PC-9 (cell line): ENCODE measurements at regions not wholly inside any gene's neighbourhood (a gene's known extent, or its start where the extent isn't known, plus 50 kb on each side); places are given as distances from the start of the nearest gene placed in this dataset.
"Not testable (repeated sequence)": the region's sequence is repeated elsewhere in the genome, so short reads cannot be mapped to it uniquely, and the experiment has no call there.

Experiments
- BruUV-seq: library from RNA; stranded (reverse); fragments of 400-500 nt; replicated peaks from 2 replicates; lab custom pipeline; 2021; lab: Mats Ljungman, UMichigan
- CTCF ChIA-PET: fragments of 300-600 bp; sonication (Branson Sonifier 250); formaldehyde crosslinking; loops from one replicate; lab custom pipeline; 2022; ENCODE audit warnings: antibody characterized with exemption; lab: Charles Lee
- POLR2A ChIA-PET: fragments of 300-600 bp; sonication (Branson Sonifier 250); formaldehyde crosslinking; loops from one replicate; lab custom pipeline; 2022; ENCODE audit warnings: antibody characterized with exemption; ENCODE audit not compliant: unreplicated experiment; lab: Charles Lee
- DNase-seq, 2 experiments: peaks; one replicate each; pipeline versions ENCODE4 v3.0.0 to v3.0.0-alpha.2; 2015 to 2022; ENCODE audit warnings: mixed read lengths in 1 of 2
- H2AFZ ChIP-seq: fragments of 200-600 bp; sonication (generic); 2 replicates; pipeline ENCODE4 v1.8.1; 2017; ENCODE audit warnings: antibody characterized with exemption
- H3F3A ChIP-seq: fragments of 200-600 bp; sonication (generic); 2 replicates; pipeline ENCODE4 v1.8.1; 2017; ENCODE audit warnings: antibody characterized with exemption, mild to moderate bottlenecking, low read depth; ENCODE audit not compliant: insufficient read depth
- H3K27ac ChIP-seq: fragments of 200-600 bp; sonication (generic); 2 replicates; pipeline ENCODE4 v1.6.1; 2016; ENCODE audit warnings: mixed run types
- H3K27me3 ChIP-seq: fragments of 200-600 bp; sonication (generic); 2 replicates; pipeline ENCODE4 v1.6.1; 2016; ENCODE audit warnings: low read depth, mixed run types; ENCODE audit not compliant: insufficient read depth
- H3K36me3 ChIP-seq: fragments of 200-600 bp; sonication (generic); 2 replicates; pipeline ENCODE4 v1.6.1; 2016; ENCODE audit warnings: low read depth, mixed run types
- H3K4me1 ChIP-seq: fragments of 200-600 bp; sonication (generic); replicated peaks from 2 replicates; pipeline ENCODE4 v1.6.1; 2016; ENCODE audit warnings: mixed run types; ENCODE audit not compliant: insufficient read depth
- H3K4me2 ChIP-seq: fragments of 200-600 bp; sonication (generic); 2 replicates; pipeline ENCODE4 v1.6.1; 2017; ENCODE audit warnings: mixed run types
- H3K4me3 ChIP-seq: fragments of 200-600 bp; sonication (generic); 2 replicates; pipeline ENCODE4 v1.6.1; 2016; ENCODE audit warnings: mixed run types
- H3K79me2 ChIP-seq: fragments of 200-600 bp; sonication (generic); 2 replicates; pipeline ENCODE4 v1.6.1; 2017; ENCODE audit warnings: low read depth, mixed run types
- H3K9me2 ChIP-seq: fragments of 200-600 bp; sonication (generic); 2 replicates; pipeline ENCODE4 v1.8.1; 2017; ENCODE audit warnings: mild to moderate bottlenecking; ENCODE audit not compliant: insufficient read depth
- H3K9me3 ChIP-seq: fragments of 200-600 bp; sonication (generic); 2 replicates; pipeline ENCODE4 v1.8.1; 2016; ENCODE audit warnings: low read depth; ENCODE audit not compliant: insufficient read depth
- H4K20me1 ChIP-seq: fragments of 200-600 bp; sonication (generic); 2 replicates; pipeline ENCODE4 v1.8.1; 2017; ENCODE audit not compliant: insufficient read depth
- EZH2 ChIP-seq: fragments of 200-600 bp; sonication (generic); IDR thresholded peaks from 2 replicates; pipeline ENCODE4 v1.8.0; 2017; ENCODE audit warnings: antibody characterized with exemption, low read depth
- intact Hi-C: fragments of 100-400 bp; cut with micrococcal nuclease; formaldehyde crosslinking; loops from one replicate; pipeline ENCODE4 v1.10.0; 2022; ENCODE audit not compliant: unreplicated experiment
- TF ChIP-seq, protein P1 (sequence below): fragments of 200-600 bp; sonication (generic); conservative IDR thresholded peaks from 2 replicates; pipeline ENCODE4 v1.6.1; 2017; ENCODE audit warnings: mixed run types, antibody characterized with exemption, mild to moderate bottlenecking, moderate library complexity

- Histone ChIP-seq H3K4me3 (no peak overlapping the region), H2AFZ (no peak overlapping the region), H3K27ac (0 out of 2 replicates have a peak overlapping the region, but pooled peaks have one; percentile 15), H3K27me3 (no peaks in the 10 kb centered on the region), H3K9me2 (0 out of 2 replicates have a peak, but pooled peaks cover 5% of the 10 kb centered on the region), H3K79me2 (no peaks in the 10 kb centered on the region), H4K20me1 (no peaks in the 10 kb centered on the region), H3K9me3 (peaks cover 3% of the 10 kb centered on the region), H3K4me1 (peaks cover 19% of the 10 kb centered on the region), H3K36me3 (no peaks in the 10 kb centered on the region), H3K4me2 (peak overlapping the region; percentile 39; the same call in 1 of the 2 replicates), H3F3A (0 out of 2 replicates have a peak, but pooled peaks cover 7% of the 10 kb centered on the region)
- ChIA-PET POLR2A (no interaction called here), CTCF (no interaction called here)
- DNase-seq: peak in 1 of 2 experiments; percentile 41
- no TSS peak for BruUV-seq
- TF ChIP-seq EZH2: no peak
- TF ChIP-seq, protein P1, sequence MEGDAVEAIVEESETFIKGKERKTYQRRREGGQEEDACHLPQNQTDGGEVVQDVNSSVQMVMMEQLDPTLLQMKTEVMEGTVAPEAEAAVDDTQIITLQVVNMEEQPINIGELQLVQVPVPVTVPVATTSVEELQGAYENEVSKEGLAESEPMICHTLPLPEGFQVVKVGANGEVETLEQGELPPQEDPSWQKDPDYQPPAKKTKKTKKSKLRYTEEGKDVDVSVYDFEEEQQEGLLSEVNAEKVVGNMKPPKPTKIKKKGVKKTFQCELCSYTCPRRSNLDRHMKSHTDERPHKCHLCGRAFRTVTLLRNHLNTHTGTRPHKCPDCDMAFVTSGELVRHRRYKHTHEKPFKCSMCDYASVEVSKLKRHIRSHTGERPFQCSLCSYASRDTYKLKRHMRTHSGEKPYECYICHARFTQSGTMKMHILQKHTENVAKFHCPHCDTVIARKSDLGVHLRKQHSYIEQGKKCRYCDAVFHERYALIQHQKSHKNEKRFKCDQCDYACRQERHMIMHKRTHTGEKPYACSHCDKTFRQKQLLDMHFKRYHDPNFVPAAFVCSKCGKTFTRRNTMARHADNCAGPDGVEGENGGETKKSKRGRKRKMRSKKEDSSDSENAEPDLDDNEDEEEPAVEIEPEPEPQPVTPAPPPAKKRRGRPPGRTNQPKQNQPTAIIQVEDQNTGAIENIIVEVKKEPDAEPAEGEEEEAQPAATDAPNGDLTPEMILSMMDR: no peak
- intact Hi-C loops: no loop called here
Observed at GRCh38 chr12:104886418-104887401, 71.4 kb downstream of the SLC41A2 start.

DNA sequence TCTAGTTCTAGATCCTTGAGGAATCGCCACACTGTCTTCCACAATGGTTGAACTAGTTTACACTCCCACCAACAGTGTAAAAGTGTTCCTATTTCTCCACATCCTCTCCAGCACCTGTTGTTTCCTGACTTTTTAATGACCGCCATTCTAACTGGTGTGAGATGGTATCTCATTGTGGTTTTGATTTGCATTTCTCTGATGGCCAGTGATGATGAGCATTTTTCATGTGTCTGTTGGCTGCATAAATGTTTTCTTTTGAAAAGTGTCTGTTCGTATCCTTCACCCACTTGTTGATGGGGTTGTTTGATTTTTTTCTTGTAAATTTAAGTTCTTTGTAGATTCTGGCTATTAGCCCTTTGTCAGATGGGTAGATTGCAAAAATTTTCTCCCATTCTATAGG lies 79.2 kb downstream of the SLC41A2 start:
- CTCF ChIA-PET, H3K4me2 ChIP-seq, POLR2A ChIA-PET, H3K9me2 ChIP-seq, BruUV-seq, H3K4me1 ChIP-seq, H4K20me1 ChIP-seq, H3K27ac ChIP-seq, H3K79me2 ChIP-seq, H2AFZ ChIP-seq, H3K27me3 ChIP-seq, DNase-seq, H3K4me3 ChIP-seq, H3K36me3 ChIP-seq, H3F3A ChIP-seq, H3K9me3 ChIP-seq: not testable (repeated sequence)
- intact Hi-C loops: loop anchor here (5.0 kb wide), 3 partner anchors 207 to 677 kb away; no protein-coding TSS in a partner anchor

GRCh38 chr12:104877103-104877705 lies 80.9 kb downstream of the SLC41A2 start:
- no peaks in the 10 kb centered on the region for H3K36me3 ChIP-seq
- no peak overlapping the region for H3K27ac ChIP-seq
- TF ChIP-seq, protein P1: peak; percentile 81
- no peak for TF ChIP-seq EZH2
- H4K20me1 ChIP-seq: no peaks in the 10 kb centered on the region
- no peaks in the 10 kb centered on the region for H3K27me3 ChIP-seq
- H3K9me3 ChIP-seq: no peaks in the 10 kb centered on the region
- H2AFZ ChIP-seq: no peak overlapping the region
- ChIA-PET POLR2A (interaction anchor here (0.6 kb wide), 1 partner anchor 516 kb away, joined by 6 read pairs; no protein-coding TSS in a partner anchor), CTCF (interaction anchor here (1.0 kb wide), 1 partner anchor 145 kb away, joined by 3 read pairs; no protein-coding TSS in a partner anchor)
- BruUV-seq: no TSS peak
- peaks cover 10% of the 10 kb centered on the region; the same call in 1 of the 2 replicates for H3K4me1 ChIP-seq
- H3F3A ChIP-seq: no peaks in the 10 kb centered on the region
- DNase-seq: peak; percentile 40 to 42
- intact Hi-C loops: loop anchor here (1.0 to 5.0 kb wide), 8 partner anchors 176 to 675 kb away; no protein-coding TSS in a partner anchor
- no peak overlapping the region for H3K4me3 ChIP-seq
- no peak overlapping the region for H3K4me2 ChIP-seq
- H3K79me2 ChIP-seq: no peaks in the 10 kb centered on the region
- H3K9me2 ChIP-seq: no peaks in the 10 kb centered on the region
